ENCODE measurements at regions not wholly inside any gene's neighbourhood (a gene's known extent, or its start where the extent isn't known, plus 50 kb on each side); places are given as distances from the start of the nearest gene placed in this dataset.

DNA sequence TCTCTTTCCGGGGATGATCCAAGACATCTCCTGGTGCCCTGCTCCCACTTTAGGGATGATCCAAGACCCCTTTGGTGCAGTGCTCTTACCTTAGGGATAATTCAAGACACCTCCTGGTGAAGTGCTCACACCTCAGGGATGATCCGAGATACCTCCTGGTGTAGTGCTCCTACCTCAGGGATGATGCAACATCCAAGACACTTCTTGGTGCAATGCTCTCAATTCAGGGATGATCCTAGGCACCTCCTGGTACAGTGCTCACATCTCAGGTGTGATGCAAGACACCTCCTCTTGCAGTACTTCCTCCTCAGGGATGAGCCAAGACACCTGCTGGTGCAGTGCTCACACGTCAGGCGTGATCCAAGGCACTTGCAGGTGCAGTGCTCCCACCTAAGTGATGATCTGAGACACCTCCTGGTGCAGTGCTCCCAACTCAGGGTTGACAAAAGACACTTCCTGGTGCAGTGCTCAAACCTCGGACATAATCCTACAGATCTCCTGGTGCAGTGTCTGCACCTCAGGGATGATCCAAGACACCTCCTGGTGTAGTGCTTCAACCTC lies 122.3 kb downstream of the ASB1 start:
- intact Hi-C loops (cut with DNase I; ENCODE audit: low total_unique reads), result no loop called here
- H3K36me3 ChIP-seq, result no peaks in the 10 kb centered on the region
- H3K4me1 ChIP-seq, result no peaks in the 10 kb centered on the region
- peaks cover 0 to 36% (median 0%) of the 10 kb centered on the region in 7 donors for H3K27me3 ChIP-seq (replicated peaks in 1 of 7)
- no peak for DNase-seq
- TF ChIP-seq, protein P1, sequence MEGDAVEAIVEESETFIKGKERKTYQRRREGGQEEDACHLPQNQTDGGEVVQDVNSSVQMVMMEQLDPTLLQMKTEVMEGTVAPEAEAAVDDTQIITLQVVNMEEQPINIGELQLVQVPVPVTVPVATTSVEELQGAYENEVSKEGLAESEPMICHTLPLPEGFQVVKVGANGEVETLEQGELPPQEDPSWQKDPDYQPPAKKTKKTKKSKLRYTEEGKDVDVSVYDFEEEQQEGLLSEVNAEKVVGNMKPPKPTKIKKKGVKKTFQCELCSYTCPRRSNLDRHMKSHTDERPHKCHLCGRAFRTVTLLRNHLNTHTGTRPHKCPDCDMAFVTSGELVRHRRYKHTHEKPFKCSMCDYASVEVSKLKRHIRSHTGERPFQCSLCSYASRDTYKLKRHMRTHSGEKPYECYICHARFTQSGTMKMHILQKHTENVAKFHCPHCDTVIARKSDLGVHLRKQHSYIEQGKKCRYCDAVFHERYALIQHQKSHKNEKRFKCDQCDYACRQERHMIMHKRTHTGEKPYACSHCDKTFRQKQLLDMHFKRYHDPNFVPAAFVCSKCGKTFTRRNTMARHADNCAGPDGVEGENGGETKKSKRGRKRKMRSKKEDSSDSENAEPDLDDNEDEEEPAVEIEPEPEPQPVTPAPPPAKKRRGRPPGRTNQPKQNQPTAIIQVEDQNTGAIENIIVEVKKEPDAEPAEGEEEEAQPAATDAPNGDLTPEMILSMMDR (IDR thresholded peaks at IDR 0.05 in 8 of 11, conservative IDR thresholded peaks at IDR 0.05 in 3 of 11), result no peak
- TF ChIP-seq POLR2A (IDR thresholded peaks at IDR 0.05) (no peak), POLR2AphosphoS5 (IDR thresholded peaks at IDR 0.05) (no peak)
- WGBS, 5 donors, result 79 to 100% (median 88%) methylated on average over 1 to 5 of the region's 5 CpGs
- H3K9me3 ChIP-seq, result peaks cover 3 to 62% (median 32%) of the 10 kb centered on the region in 8 donors
- H3K4me3 ChIP-seq, result no peak overlapping the region
- no peak overlapping the region for H3K27ac ChIP-seq

DNA sequence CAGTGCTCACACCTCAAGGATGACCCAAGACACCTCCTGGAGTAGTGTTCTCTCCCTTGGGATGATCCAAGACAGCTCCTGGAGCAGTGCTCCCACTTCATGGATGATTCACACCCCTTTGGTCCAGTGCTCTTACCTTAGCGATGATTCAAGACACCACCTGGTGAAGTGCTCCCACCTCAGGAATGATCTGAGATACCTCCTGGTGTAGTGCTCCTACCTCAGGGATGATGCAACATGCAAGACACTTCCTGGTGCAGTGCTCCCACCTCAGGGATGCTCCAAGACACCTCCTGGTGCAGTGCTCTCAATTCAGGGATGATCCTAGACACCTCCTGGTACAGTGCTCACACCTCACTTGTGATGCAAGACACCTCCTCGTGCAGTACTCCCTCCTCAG lies 123.1 kb downstream of the ASB1 start:
- no peak for DNase-seq
- Histone ChIP-seq H3K36me3 (no peaks in the 10 kb centered on the region), H3K9me3 (peaks cover 3 to 63% (median 33%) of the 10 kb centered on the region in 8 donors), H3K27me3 (replicated peaks in 1 of 7) (peaks cover 0 to 45% (median 0%) of the 10 kb centered on the region in 7 donors), H3K4me3 (no peak overlapping the region), H3K27ac (no peak overlapping the region), H3K4me1 (no peaks in the 10 kb centered on the region)
- intact Hi-C loops (cut with DNase I; ENCODE audit: low total_unique reads), result no loop called here
- TF ChIP-seq POLR2AphosphoS5 (IDR thresholded peaks at IDR 0.05) (no peak), POLR2A (IDR thresholded peaks at IDR 0.05) (no peak)
- TF ChIP-seq, protein P1 (IDR thresholded peaks at IDR 0.05 in 8 of 11, conservative IDR thresholded peaks at IDR 0.05 in 3 of 11), result no peak
- WGBS, 5 donors, result 75 to 100% (median 93%) methylated on average over 1 to 2 of the region's 2 CpGs

DNA sequence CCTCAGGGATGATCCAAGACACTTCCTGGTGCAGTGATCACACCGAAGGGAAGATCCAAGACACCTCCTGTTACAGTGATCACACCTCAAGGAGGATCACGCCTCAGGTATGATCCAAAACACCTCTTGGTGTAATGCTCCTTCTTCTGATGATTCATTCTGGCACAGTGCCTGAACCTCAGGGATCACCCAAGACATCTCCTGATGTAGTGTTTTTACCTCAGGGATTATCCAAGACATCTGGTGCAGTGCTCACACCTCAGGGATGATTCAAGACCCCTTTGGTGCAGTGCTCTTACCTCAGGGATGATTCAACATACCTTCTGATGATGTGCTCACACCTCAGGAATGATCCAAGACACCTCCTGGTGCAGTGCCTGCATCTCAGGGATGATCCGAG lies 124.4 kb downstream of the ASB1 start:
- H3K27ac ChIP-seq, result no peak overlapping the region
- TF ChIP-seq POLR2A (IDR thresholded peaks at IDR 0.05) (no peak), POLR2AphosphoS5 (IDR thresholded peaks at IDR 0.05) (no peak)
- TF ChIP-seq, protein P1 (IDR thresholded peaks at IDR 0.05 in 8 of 11, conservative IDR thresholded peaks at IDR 0.05 in 3 of 11), result no peak
- no peaks in the 10 kb centered on the region for H3K4me1 ChIP-seq
- peaks cover 3 to 60% (median 30%) of the 10 kb centered on the region in 8 donors for H3K9me3 ChIP-seq
- 87 to 94% (median 92%) methylated on average over 3 of the region's 3 CpGs for WGBS, 5 donors
- no peak overlapping the region for H3K4me3 ChIP-seq
- intact Hi-C loops (cut with DNase I; ENCODE audit: low total_unique reads), result no loop called here
- peaks cover 0 to 45% (median 0%) of the 10 kb centered on the region in 7 donors for H3K27me3 ChIP-seq (replicated peaks in 1 of 7)
- H3K36me3 ChIP-seq, result no peaks in the 10 kb centered on the region
- no peak for DNase-seq

DNA sequence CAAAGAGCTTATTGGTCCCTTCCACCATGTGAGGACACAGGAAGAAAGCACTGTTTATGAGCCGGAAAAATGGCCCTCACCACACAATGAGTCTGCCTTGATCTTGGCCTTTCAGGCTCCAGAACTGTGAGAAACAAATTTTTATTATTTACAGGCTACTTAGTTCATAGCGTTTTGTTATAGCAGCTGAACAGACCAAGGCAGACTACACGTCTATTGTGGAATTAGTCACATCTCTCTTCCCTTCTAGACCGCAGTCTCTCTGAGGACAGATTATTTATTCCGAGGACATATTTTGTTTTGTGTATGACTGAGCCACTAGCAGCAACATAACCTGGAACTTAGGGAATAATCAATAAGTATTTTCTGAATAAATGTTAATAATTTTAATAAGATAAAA lies 125.5 kb downstream of the ASB1 start:
- no peaks in the 10 kb centered on the region for H3K4me1 ChIP-seq
- H3K9me3 ChIP-seq, result peaks cover 3 to 51% (median 30%) of the 10 kb centered on the region in 8 donors
- intact Hi-C loops (cut with DNase I; ENCODE audit: low total_unique reads), result no loop called here
- no peaks in the 10 kb centered on the region for H3K36me3 ChIP-seq
- 89 to 93% (median 91%) methylated on average over 5 of the region's 5 CpGs for whole genome bisulfite sequencing, 5 donors
- H3K27me3 ChIP-seq (replicated peaks in 1 of 7), result peaks cover 0 to 41% (median 0%) of the 10 kb centered on the region in 7 donors
- no peak for TF ChIP-seq POLR2AphosphoS5 (IDR thresholded peaks at IDR 0.05)
- TF ChIP-seq, protein P1 (IDR thresholded peaks at IDR 0.05 in 8 of 11, conservative IDR thresholded peaks at IDR 0.05 in 3 of 11), result no peak
- TF ChIP-seq POLR2A (IDR thresholded peaks at IDR 0.05), result no peak
- H3K4me3 ChIP-seq, result no peak overlapping the region
- no peak overlapping the region for H3K27ac ChIP-seq
- DNase-seq, result no peak

Measured in spleen (tissue), 11 donors.